ENCODE measurements at regions not wholly inside any gene's neighbourhood (a gene's known extent, or its start where the extent isn't known, plus 50 kb on each side); places are given as distances from the start of the nearest gene placed in this dataset.
"Not testable (repeated sequence)": the region's sequence is repeated elsewhere in the genome, so short reads cannot be mapped to it uniquely, and the experiment has no call there.

GRCh38 chr2:35436893-35437292, 918.7 kb upstream of the CRIM1 start:
- DNase-seq: not testable (repeated sequence)

- no peak for DNase-seq
These were observed 927.0 kb upstream of the CRIM1 start for GRCh38 chr2:35428548-35428947.

GRCh38 chr2:35421485-35421884, 934.1 kb upstream of the CRIM1 start:
- no peak for DNase-seq

- DNase-seq: no peak
These were observed 938.3 kb upstream of the CRIM1 start for GRCh38 chr2:35417293-35417692.

GRCh38 chr2:35416391-35417140, 939.0 kb upstream of the CRIM1 start:
- DNase-seq: no peak

GRCh38 chr2:35415942-35416341, 939.6 kb upstream of the CRIM1 start:
- DNase-seq: no peak

- no peak for DNase-seq
These were observed 940.3 kb upstream of the CRIM1 start for GRCh38 chr2:35415282-35415681.

GRCh38 chr2:35410431-35411061, 945.0 kb upstream of the CRIM1 start:
- peak; percentile 6 for DNase-seq

- DNase-seq: no peak
These were observed 945.8 kb upstream of the CRIM1 start for GRCh38 chr2:35409762-35410161.

GRCh38 chr2:35408320-35408719, 947.3 kb upstream of the CRIM1 start:
- DNase-seq: no peak

GRCh38 chr2:35391736-35392442, 963.7 kb upstream of the CRIM1 start:
- DNase-seq: no peak

- no peak for DNase-seq
These were observed 976.8 kb upstream of the CRIM1 start for GRCh38 chr2:35378791-35379190.

GRCh38 chr2:35374845-35375244, 980.7 kb upstream of the CRIM1 start:
- no peak for DNase-seq

- no peak for DNase-seq
These were observed 989.7 kb upstream of the CRIM1 start for GRCh38 chr2:35365859-35366258.

- no peak for DNase-seq
These were observed 999.2 kb upstream of the CRIM1 start for GRCh38 chr2:35356332-35356731.

- no peak for DNase-seq
These were observed 1000.5 kb upstream of the CRIM1 start for GRCh38 chr2:35355056-35355455.

- DNase-seq: no peak
These were observed 1008.0 kb upstream of the CRIM1 start for GRCh38 chr2:35347561-35347960.

GRCh38 chr2:35343135-35343534, 1012.4 kb upstream of the CRIM1 start:
- DNase-seq: no peak

GRCh38 chr2:35339211-35339610, 1016.4 kb upstream of the CRIM1 start:
- DNase-seq: no peak

- DNase-seq: no peak
These were observed 1017.7 kb upstream of the CRIM1 start for GRCh38 chr2:35337922-35338321.

GRCh38 chr2:35314049-35314448, 1041.5 kb upstream of the CRIM1 start:
- no peak for DNase-seq

- no peak for DNase-seq
These were observed 1054.2 kb upstream of the CRIM1 start for GRCh38 chr2:35301369-35301768.

- peak; percentile 68 for DNase-seq
These were observed 1057.1 kb upstream of the CRIM1 start for GRCh38 chr2:35298493-35298892.

- no peak for DNase-seq
These were observed 1058.2 kb upstream of the CRIM1 start for GRCh38 chr2:35297403-35297802.

Data from T1000 (cell line).